Colonic mucosa (tissue), 4 donors: ENCODE measurements at regions not wholly inside any gene's neighbourhood (a gene's known extent, or its start where the extent isn't known, plus 50 kb on each side); places are given as distances from the start of the nearest gene placed in this dataset.

Experiments
- DNase-seq: peaks from one replicate; pipeline ENCODE4 v3.0.0-alpha.2; 2020
- H3K27ac ChIP-seq: fragments of 200-600 bp; one replicate; pipeline ENCODE4 v1.8.0; 2021
- H3K27me3 ChIP-seq: fragments of 200-600 bp; one replicate; pipeline ENCODE4 v1.8.0; 2021
- H3K36me3 ChIP-seq: fragments of 200-600 bp; one replicate; pipeline ENCODE4 v1.8.0; 2021
- H3K4me1 ChIP-seq: fragments of 200-600 bp; one replicate; pipeline ENCODE4 v1.8.0; 2021; ENCODE audit warnings: mild to moderate bottlenecking
- H3K4me3 ChIP-seq: fragments of 200-600 bp; one replicate; pipeline ENCODE4 v1.8.0; 2021
- H3K9ac ChIP-seq, 2 donors: one replicate each; pipeline ENCODE4 v1.7.0; 2013; ENCODE audit warnings: control low read depth in 2 of 2, low read depth in 2 of 2, low read length in 2 of 2
- H3K9me3 ChIP-seq: fragments of 200-600 bp; one replicate; pipeline ENCODE4 v1.8.0; 2021
- intact Hi-C: fragments of 100-400 bp; cut with DNase I; formaldehyde crosslinking; loops from one replicate; pipeline ENCODE4 v1.14.1; 2022
- TF ChIP-seq, protein P1 (sequence below): fragments of 200-600 bp; IDR thresholded peaks from one replicate; pipeline ENCODE4 v1.8.0; 2022; ENCODE audit warnings: antibody characterized with exemption, mild to moderate bottlenecking
- donor health status: healthy.
- donor health status: DM: no; HTN: no; CAD: no.
- donor health status: DM: no; HTN: no; CAD: no.

DNA sequence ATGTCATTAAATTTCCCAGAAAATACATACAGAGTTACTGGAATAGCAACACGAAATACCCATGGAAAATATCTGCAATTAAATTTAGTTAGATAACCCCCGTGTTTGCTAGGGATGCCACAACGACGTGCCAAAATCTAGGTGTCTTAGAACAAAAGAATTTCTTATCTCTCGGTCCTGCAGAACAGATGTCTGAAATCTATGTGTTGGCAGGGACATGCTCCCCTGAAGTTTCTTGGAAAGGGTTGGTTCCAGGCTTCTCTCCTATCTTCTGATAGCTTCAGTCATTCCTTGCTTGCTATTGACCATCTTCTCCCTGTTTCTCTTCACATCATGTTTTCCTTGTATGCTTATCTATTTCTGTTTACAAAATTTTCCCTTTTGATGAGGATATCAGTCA, 1067.0 kb downstream of the CDH18 start:
- H3K9me3 ChIP-seq = no peaks in the 10 kb centered on the region
- no peak overlapping the region for H3K27ac ChIP-seq
- H3K27me3 ChIP-seq = no peaks in the 10 kb centered on the region
- H3K36me3 ChIP-seq = no peaks in the 10 kb centered on the region
- DNase-seq = no peak
- H3K9ac ChIP-seq = no peak overlapping the region
- H3K4me3 ChIP-seq = no peak overlapping the region
- intact Hi-C loops = no loop called here
- TF ChIP-seq, protein P1, sequence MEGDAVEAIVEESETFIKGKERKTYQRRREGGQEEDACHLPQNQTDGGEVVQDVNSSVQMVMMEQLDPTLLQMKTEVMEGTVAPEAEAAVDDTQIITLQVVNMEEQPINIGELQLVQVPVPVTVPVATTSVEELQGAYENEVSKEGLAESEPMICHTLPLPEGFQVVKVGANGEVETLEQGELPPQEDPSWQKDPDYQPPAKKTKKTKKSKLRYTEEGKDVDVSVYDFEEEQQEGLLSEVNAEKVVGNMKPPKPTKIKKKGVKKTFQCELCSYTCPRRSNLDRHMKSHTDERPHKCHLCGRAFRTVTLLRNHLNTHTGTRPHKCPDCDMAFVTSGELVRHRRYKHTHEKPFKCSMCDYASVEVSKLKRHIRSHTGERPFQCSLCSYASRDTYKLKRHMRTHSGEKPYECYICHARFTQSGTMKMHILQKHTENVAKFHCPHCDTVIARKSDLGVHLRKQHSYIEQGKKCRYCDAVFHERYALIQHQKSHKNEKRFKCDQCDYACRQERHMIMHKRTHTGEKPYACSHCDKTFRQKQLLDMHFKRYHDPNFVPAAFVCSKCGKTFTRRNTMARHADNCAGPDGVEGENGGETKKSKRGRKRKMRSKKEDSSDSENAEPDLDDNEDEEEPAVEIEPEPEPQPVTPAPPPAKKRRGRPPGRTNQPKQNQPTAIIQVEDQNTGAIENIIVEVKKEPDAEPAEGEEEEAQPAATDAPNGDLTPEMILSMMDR = no peak
- no peaks in the 10 kb centered on the region for H3K4me1 ChIP-seq

DNA sequence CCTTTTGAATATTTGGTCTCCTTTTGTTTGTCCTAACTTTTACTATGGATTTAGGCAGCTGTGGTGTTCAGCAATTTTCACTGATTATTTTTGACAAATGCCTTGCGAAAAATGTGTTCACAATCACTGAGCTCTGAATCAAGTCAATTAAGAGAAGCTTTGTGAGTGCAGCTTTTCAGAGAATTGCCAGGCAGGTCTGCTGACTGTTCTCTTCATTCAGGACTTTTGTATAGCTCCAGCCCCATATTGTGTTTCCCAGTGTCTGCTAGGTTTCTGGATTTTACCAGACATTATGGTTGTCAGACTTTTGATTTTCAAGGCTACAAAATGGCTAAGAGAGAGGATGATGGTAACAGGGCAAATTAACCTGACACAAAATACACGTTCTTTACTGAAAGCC, 1055.9 kb downstream of the CDH18 start:
- intact Hi-C loops = no loop called here
- no peak for DNase-seq
- TF ChIP-seq, protein P1 = no peak
- Histone ChIP-seq H3K4me3 (no peak overlapping the region), H3K9ac (no peak overlapping the region), H3K9me3 (no peaks in the 10 kb centered on the region), H3K27me3 (no peaks in the 10 kb centered on the region), H3K36me3 (no peaks in the 10 kb centered on the region), H3K4me1 (no peaks in the 10 kb centered on the region), H3K27ac (no peak overlapping the region)

DNA sequence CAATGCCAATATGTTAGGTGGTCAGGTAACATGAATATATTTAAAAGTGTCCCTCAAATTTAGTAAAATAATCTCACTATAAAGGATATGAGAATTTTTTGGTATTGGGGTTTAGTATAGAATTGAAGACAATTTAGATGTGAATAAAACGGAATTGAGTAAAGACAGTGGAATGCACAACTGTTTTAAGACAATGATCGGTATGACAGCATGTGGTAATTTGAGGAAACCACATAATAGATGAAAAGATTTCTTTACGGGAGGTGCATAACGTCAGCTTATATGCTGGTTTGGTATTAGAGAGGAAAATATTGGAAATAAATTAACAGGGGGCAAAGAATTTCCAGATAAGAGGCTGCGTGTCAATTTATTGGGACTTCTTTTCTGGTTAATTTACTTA, 1043.2 kb downstream of the CDH18 start:
- Histone ChIP-seq H3K9me3 (no peaks in the 10 kb centered on the region), H3K4me1 (no peaks in the 10 kb centered on the region), H3K36me3 (no peaks in the 10 kb centered on the region), H3K4me3 (no peak overlapping the region), H3K9ac (no peak overlapping the region), H3K27me3 (no peaks in the 10 kb centered on the region), H3K27ac (no peak overlapping the region)
- intact Hi-C loops = no loop called here
- TF ChIP-seq, protein P1 = no peak
- DNase-seq = no peak

DNA sequence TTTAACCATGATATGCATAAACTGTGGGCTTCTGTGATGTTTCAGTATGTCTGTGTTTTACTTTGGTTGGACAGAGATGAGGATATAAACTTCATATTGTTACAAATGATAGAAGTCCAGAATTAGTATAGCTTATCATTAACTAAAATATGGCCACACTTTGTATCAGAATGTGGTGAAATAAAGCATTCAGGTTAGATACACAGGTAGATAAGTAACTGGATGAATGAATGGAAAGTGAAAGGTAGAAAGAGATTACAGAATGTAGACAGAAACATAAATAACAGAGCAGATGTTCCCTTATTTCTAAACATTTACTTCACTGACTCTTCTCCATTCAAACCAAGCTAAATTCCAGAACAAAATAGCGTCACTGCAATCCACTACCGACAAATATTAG, 1033.8 kb downstream of the CDH18 start:
- Histone ChIP-seq H3K4me3 (no peak overlapping the region), H3K36me3 (no peaks in the 10 kb centered on the region), H3K9ac (no peak overlapping the region), H3K4me1 (no peaks in the 10 kb centered on the region), H3K9me3 (no peaks in the 10 kb centered on the region), H3K27ac (no peak overlapping the region), H3K27me3 (no peaks in the 10 kb centered on the region)
- intact Hi-C loops = no loop called here
- TF ChIP-seq, protein P1 = no peak
- DNase-seq = no peak

DNA sequence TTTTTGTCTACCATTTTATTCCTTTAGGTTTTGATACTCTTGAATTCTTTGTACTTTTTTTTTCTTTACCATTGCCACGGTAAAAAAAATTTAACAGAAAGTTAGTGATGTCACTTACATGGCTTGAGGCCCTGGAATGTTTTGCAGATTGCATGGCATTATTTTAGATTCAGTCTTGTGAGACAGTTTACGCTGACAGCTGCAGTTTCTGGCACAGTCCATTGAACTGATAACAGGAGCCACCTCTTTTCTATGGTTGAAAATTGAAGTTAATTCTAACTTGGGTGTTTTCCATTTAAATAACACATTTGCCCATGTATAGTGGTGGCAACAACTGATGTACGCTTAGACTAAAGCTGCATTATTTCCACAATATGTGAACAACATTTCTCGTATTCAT, 1028.5 kb downstream of the CDH18 start:
- intact Hi-C loops = no loop called here
- no peaks in the 10 kb centered on the region for H3K4me1 ChIP-seq
- H3K9me3 ChIP-seq = no peaks in the 10 kb centered on the region
- H3K27ac ChIP-seq = no peak overlapping the region
- H3K36me3 ChIP-seq = no peaks in the 10 kb centered on the region
- no peak for DNase-seq
- TF ChIP-seq, protein P1 = no peak
- H3K4me3 ChIP-seq = no peak overlapping the region
- no peak overlapping the region for H3K9ac ChIP-seq
- H3K27me3 ChIP-seq = no peaks in the 10 kb centered on the region

DNA sequence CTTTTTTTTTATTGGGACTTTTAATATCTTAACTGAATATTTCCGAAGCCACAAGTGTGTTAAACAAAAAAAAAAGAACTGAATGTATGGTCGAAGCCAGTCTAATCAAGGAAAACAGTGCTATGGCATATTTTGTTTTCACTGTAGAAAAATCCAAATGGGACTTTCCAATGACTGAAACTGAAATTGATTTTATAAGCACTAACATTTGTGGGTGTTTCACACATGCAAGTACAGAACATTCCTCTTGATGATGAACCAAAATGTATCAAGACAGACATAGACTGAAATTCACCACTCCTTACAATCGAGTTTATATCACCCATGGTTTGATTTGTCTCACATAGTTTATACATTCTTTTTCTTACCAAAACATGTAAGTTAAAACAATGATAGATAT, 1026.8 kb downstream of the CDH18 start:
- no peaks in the 10 kb centered on the region for H3K27me3 ChIP-seq
- TF ChIP-seq, protein P1 = no peak
- no peaks in the 10 kb centered on the region for H3K36me3 ChIP-seq
- no peaks in the 10 kb centered on the region for H3K9me3 ChIP-seq
- H3K27ac ChIP-seq = no peak overlapping the region
- no peak for DNase-seq
- intact Hi-C loops = no loop called here
- H3K9ac ChIP-seq = no peak overlapping the region
- no peak overlapping the region for H3K4me3 ChIP-seq
- no peaks in the 10 kb centered on the region for H3K4me1 ChIP-seq
